Smooth muscle cell of the brain vasculature (primary cell): ENCODE measurements at regions not wholly inside any gene's neighbourhood (a gene's known extent, or its start where the extent isn't known, plus 50 kb on each side); places are given as distances from the start of the nearest gene placed in this dataset.
"Not testable (repeated sequence)": the region's sequence is repeated elsewhere in the genome, so short reads cannot be mapped to it uniquely, and the experiment has no call there.

Experiments
- DNase-seq: peaks from one replicate; pipeline ENCODE4 v3.0.0-alpha.2; 2012; ENCODE audit warnings: low read depth, low spot score

DNA sequence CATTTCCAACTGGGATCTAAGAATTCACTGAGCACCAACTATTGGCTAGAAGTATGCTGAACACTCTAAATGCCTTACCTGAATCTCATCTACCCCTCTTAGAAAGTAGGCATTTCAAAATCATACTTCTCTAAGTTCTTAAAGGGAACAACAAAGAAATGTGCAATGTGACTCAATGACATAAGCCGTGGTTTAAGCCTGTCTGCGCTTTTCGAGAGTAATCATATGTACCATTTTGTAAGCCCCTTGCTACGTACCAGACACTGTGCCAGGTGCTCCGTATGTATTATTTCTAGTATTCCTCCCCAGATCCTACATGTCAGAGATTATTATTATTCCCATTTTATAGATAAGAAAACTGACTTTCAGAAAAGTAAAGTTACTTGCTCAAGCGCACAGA lies 454.2 kb downstream of the SETD4 start:
- DNase-seq = no peak

GRCh38 chr21:35603494-35603893 lies 456.8 kb downstream of the SETD4 start:
- no peak for DNase-seq

DNA sequence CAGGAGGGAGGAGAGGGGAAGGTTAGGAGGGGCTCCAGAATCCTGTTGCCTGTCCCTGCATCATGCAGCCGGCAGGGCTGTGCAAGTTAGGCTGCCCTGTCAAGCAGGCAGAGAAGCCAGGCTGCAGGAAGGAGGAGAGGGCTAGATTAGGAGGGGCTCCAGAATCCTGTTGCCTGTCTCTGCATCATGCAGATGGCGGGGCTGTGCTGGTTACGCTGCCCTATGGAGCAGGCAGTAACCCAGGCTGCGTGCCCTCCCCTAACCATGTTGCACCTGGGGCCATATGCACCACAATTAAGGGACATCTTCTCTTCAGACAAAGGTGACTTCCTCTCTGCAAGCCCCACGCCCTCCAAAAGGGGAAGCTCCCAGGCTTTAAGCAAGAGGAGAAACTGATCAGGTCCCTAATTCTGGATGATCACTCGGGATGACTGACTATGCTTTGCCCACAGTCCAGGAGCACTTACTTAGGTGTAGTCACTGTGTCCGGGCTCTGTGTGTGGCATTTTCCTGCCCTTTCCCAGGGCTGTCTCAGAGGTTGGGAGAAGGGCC lies 457.4 kb downstream of the SETD4 start:
- no peak for DNase-seq

DNA sequence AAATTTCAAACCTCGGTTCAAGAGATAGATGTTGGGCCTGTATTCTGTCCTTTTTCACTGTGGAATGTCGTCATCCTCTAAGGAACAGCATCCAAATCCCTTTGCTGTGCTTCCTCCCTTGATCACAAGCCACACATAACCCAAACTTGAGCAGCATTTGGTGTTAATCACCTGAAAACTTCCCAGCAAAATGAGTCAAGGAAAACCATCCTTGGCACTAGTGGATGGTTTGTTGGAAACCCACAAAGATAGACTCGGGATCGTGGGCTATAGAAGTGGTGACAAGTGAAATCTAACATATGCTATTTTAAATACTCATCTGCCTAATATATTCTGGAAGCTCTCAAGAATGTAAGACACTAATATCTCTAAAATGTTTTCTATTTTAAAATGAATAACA lies 459.1 kb downstream of the SETD4 start:
- no peak for DNase-seq

DNA sequence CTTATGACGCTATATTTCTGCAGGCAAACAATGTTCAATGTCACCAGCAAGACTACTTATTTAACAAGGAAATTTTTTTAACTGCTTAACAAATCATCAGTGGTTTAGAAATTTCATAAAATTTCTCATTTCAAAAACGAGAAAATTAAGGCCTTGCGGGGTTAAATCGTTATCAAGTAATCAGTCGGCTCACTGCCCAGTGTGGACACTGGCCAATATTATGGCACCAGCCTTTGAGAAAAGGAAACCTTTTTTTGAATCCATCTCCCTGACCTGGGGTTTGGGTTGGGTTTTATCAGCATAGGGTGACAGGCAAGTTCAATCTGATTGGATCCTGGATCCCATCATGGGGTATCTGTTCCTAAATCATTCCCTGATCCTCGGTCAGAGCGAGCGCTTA lies 461.2 kb downstream of the SETD4 start:
- no peak for DNase-seq

- DNase-seq = no peak
Observed at GRCh38 chr21:35597750-35598339, 462.5 kb downstream of the SETD4 start.

DNA sequence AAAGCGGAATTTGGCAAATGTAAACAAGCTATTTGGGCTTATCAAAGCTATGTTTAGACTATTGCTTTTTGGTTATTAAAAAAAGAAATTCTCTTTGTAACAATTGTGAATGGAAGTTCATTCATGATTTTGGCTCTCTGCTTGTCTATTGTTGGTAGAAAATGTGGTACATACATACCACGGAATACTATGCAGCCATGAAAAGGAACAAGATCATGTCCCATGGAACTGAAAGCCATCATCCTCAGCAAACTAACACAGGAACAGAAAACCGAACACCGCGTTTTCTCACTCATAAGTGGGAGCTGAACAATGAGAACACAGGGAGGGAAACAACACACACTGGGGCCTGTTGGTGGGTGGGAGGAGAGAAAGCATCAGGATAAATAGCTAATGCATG lies 465.4 kb downstream of the SETD4 start:
- no peak for DNase-seq

GRCh38 chr21:35593000-35593502 lies 467.3 kb downstream of the SETD4 start:
- DNase-seq = no peak

DNA sequence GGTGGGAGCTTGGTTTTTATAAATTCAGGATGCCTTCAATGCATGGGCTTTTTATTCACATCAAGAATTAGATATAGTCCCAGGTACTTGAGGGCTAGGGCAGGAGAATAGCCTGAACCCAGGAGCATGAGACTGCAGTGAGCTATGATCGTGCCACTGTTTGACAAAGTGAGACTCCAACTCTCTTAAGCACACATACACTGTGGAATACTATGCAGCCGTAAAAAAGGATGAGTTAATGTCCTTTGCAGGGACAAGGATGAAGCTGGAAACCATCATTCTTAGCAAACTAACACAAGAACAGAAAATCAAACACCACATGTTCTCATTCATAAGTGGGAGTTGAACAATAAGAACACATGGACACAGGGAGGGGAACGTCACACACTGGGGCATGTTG lies 470.0 kb downstream of the SETD4 start:
- not testable (repeated sequence) for DNase-seq

GRCh38 chr21:35587841-35588380 lies 472.4 kb downstream of the SETD4 start:
- DNase-seq = no peak

- DNase-seq = no peak
Observed at GRCh38 chr21:35586305-35586704, 474.0 kb downstream of the SETD4 start.

- DNase-seq = no peak
Observed at GRCh38 chr21:35585878-35586277, 474.4 kb downstream of the SETD4 start.

DNA sequence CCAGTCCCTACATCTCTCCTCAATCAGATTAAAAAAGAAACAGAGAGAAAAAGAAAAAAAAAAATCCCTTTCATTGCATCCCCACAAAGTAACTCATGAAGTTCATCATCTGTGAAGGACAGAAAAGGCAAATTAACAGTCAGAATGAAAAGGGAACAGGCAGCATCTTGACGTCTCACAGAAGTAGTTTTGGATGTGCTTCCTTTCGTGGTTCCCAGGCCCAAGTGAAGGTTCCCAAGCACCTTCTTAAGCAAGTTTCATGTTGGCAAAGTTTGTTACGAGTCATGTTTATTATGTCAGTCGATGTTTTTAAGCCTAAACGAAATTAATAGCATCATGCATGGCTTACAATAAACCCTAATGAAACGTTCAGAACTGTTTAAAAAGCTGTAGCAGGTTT lies 475.2 kb downstream of the SETD4 start:
- DNase-seq = no peak

DNA sequence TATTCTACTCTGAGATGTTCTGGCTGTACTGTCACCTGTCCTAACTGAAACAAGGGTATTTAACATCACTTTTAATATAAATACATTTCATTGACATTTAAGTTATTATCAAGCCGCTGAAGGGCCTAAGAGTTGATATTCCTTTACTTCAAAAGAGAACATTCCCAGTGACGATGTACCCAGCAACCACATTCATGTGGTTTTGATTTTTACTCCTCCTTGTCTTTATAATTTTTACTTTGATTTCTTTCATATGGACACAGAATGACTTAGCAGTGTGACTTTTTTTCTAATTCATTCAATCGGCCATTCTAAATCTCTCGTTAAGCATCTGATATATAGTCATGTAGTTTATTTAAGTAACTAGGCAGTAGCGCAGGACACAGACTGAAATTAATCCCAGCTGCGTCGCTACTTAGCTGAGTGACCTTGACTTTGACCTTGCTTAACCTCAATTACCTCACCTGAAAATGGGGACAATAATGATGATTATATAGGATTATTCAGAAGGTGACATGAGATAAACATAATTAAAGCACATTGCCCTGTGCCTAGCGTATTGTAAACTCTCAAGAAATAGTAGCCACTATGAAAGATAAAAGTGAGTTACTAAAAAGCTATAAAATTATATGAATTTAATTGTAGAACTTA lies 476.6 kb downstream of the SETD4 start:
- DNase-seq = no peak

DNA sequence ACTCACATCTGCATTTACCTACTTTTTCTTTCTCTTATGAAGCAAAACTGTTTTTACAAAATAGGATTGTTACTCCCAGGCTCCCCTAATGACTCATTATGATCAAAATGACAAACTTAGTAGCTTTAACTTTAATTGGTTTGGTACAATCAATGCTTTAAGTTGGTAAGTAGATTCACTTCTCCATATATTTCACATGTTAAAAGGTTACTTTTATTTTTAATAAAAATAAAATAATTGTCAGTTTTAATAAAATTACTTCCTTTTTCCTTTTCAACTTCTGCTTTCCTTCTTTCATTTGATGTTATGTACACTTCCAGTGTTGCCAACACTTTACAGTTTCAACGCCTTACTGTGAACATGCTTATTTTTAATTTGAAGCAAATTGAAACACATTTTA lies 477.6 kb downstream of the SETD4 start:
- DNase-seq = no peak

GRCh38 chr21:35581640-35582039 lies 478.7 kb downstream of the SETD4 start:
- no peak for DNase-seq

DNA sequence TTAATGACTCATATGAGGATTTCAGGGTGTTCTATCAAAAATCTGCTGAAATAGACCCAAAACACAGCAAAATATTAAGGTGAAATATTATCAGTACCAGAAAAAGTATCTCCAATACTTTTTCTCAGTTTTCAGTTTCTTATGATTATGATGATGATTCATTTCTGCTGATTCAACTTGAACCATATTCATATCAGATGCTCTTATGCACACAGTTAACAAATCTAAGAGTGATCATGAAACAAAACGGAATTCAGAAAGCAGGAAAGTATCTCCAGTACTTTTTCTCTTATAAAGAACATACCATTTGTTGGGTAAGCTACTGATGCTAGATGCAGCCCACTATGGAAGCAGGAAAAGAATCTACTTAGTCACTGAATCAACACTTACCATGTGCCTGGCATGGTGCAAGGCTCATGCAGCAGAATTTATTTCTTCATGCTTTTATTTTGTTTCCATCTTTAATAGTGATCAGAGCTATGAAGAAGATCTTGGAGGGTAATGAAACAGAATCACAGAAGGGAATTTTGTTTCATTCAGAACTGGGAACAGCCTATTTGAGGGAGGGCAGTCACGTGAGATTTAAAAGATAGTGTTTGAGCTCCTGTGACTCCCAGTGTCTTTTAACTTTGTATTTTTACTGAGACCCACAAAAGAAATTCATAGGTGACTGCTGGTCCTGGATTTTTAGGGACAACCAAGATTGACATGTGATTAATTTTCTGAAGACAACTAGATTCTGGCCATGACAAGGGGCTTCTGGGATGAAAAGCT lies 480.6 kb downstream of the SETD4 start:
- no peak for DNase-seq

DNA sequence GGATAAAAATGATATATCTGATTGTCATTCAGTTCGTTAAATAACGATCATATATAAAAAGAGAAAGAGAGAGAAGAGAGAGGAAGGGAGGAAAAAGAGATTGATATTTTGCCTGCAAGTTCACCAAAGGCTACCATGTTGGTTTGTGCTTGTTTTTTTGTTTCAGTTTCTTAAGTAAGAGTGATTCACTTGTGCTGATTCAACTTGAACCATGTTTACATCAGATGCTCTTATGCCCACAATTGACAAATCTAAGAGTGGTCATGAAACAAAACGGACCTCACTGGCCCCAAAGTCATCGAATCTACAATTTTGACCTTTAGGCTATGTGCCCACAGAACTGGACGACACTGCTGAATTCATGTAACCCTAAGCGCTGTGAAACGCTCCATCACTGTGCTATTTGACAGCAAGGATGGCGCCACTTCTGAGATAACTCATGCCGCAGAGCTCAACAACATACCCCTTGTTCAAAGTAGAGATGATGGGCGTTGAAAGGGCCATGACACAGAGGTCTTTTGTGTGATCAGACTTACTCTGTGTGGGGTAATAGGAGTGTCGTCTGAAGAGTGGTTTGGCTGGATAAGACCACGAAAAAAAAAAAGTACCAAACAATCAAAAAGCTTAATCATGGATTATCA lies 481.4 kb downstream of the SETD4 start:
- no peak for DNase-seq

DNA sequence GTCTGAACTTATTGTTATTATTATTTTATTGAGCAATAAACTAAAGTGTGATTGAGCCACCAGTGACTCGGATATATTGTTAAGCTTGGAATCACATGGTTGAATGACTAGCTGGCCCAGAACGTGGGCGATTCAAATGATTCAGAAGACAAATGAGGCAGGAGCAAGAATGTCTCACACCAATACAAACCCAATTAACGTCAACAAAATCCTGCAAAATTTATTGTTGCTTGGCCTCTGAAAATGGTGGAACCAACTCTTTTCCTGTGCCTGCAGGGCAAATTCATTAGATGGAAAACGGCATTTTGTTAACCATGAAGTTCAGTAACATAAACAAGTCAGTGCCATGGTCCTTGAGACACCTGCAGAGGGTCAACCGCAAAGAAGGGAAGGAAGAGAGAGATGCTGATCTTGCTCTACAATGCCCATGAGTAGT lies 482.0 kb downstream of the SETD4 start:
- DNase-seq = no peak

DNA sequence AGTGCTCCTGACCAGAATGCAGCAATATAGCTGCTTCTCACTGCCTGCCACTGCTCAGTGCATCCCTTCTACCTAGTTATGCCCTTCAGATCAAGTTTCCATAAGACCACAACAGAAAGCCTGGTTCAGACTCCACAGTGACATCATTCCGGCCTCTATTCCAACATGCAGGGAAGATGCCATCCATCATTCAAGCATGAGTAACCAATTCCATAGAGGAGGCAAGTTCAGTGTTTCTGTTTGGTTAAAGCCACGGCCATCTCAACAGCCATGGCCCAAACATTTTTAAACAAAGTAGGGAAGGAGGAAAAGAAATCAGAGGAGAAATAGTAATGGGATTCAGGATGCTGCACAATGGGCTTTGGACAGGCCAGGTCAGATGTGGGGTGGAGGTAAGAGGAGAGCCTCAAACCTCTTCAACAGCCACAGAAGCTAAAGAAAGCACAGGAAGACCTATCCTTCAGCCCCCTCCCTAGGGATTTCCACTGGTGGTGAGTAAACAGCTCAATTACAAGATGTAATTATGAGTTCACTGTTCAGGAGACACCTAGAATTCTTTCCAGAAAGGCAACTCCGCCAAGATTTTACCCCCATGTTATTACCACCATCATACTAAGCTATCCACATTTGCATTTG lies 484.9 kb downstream of the SETD4 start:
- DNase-seq = no peak
